Urothelium cell line (cell line): ENCODE measurements at regions not wholly inside any gene's neighbourhood (a gene's known extent, or its start where the extent isn't known, plus 50 kb on each side); places are given as distances from the start of the nearest gene placed in this dataset.

Source experiments
- DNase-seq: peaks from one replicate; pipeline ENCODE4 v3.0.0; 2011; ENCODE audit warnings: low spot score, mixed read lengths
- FAIRE-seq: peaks from 2 replicates; lab custom pipeline; 2011; peaks lifted over from hg19 to GRCh38; lab: Jason Lieb, UNC

GRCh38 chr6:167437888-167438484, 113.1 kb downstream of the TTLL2 start:
- FAIRE-seq (no peak), DNase-seq (no peak)

GRCh38 chr6:167441715-167442206, 116.9 kb downstream of the TTLL2 start:
- FAIRE-seq (no peak), DNase-seq (no peak)

- DNase-seq: no peak
- FAIRE-seq: no peak
Observed at GRCh38 chr6:167442245-167442644, 117.4 kb downstream of the TTLL2 start.

- DNase-seq: no peak
- no peak for FAIRE-seq
Observed at GRCh38 chr6:167442796-167443680, 118.2 kb downstream of the TTLL2 start.

- no peak for DNase-seq
- no peak for FAIRE-seq
Observed at GRCh38 chr6:167444602-167445346, 119.9 kb downstream of the TTLL2 start.

- no peak for FAIRE-seq
- no peak for DNase-seq
Observed at GRCh38 chr6:167445568-167445967, 120.7 kb downstream of the TTLL2 start.

GRCh38 chr6:167446046-167446445, 121.2 kb downstream of the TTLL2 start:
- no peak for DNase-seq
- FAIRE-seq: no peak

GRCh38 chr6:167446971-167447370, 122.1 kb downstream of the TTLL2 start:
- DNase-seq: no peak
- no peak for FAIRE-seq

- FAIRE-seq (no peak), DNase-seq (no peak)
Observed at GRCh38 chr6:167448378-167448777, 123.5 kb downstream of the TTLL2 start.

- FAIRE-seq (no peak), DNase-seq (no peak)
Observed at GRCh38 chr6:167449094-167449861, 124.4 kb downstream of the TTLL2 start.

GRCh38 chr6:167450626-167451025, 125.7 kb downstream of the TTLL2 start:
- FAIRE-seq: no peak
- DNase-seq: no peak

- no peak for DNase-seq
- no peak for FAIRE-seq
Observed at GRCh38 chr6:167452338-167453081, 127.6 kb downstream of the TTLL2 start.

GRCh38 chr6:167453082-167453446, 128.2 kb downstream of the TTLL2 start:
- FAIRE-seq (no peak), DNase-seq (no peak)

GRCh38 chr6:167454003-167454402, 129.1 kb downstream of the TTLL2 start:
- DNase-seq: no peak
- FAIRE-seq: no peak

GRCh38 chr6:167455371-167455770, 130.5 kb downstream of the TTLL2 start:
- no peak for FAIRE-seq

GRCh38 chr6:167462514-167463312, 137.8 kb downstream of the TTLL2 start:
- DNase-seq (no peak), FAIRE-seq (no peak)

More at GRCh38 chr6:167455371-167455770, 130.5 kb downstream of the TTLL2 start:
- DNase-seq: no peak

- no peak for DNase-seq
Observed at GRCh38 chr6:167464177-167464576, 139.3 kb downstream of the TTLL2 start.

GRCh38 chr6:167465482-167465881, 140.6 kb downstream of the TTLL2 start:
- FAIRE-seq: no peak
- no peak for DNase-seq

More at GRCh38 chr6:167464177-167464576, 139.3 kb downstream of the TTLL2 start:
- no peak for FAIRE-seq

GRCh38 chr6:167467282-167467681, 142.4 kb downstream of the TTLL2 start:
- FAIRE-seq (no peak), DNase-seq (no peak)
